ENCODE measurements at regions not wholly inside any gene's neighbourhood (a gene's known extent, or its start where the extent isn't known, plus 50 kb on each side); places are given as distances from the start of the nearest gene placed in this dataset.
"Not testable (repeated sequence)": the region's sequence is repeated elsewhere in the genome, so short reads cannot be mapped to it uniquely, and the experiment has no call there.

DNA sequence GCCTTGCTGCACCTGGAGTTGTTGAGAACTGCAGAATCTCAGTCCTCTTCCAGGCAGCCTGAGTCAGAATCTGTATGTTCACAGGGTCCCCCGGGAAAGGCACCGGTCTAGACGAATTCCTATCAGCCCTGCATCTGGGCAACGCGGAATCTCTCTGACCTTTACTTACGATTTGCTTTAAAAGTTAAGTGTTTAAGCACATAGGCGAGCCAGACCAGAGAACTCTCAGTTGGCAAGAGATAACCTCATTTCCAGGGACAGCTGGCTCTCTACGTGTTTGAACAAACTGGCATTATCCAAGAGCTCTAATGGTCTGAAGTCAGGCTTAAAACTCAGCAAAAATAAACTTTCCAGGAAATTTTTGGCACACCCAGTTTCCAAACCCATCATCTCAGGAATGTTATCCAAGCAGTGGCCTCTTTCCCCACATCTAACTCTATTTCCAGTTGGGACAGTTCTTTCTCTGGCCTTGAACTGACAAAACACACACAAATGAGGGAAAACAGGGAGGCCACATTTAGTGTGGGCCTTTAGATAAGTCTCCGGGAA is 53.4 kb downstream of the HES1 start:
- DNase-seq (ENCODE audit: low read depth in 2 of 2, low spot score in 1 of 2), result no peak

DNA sequence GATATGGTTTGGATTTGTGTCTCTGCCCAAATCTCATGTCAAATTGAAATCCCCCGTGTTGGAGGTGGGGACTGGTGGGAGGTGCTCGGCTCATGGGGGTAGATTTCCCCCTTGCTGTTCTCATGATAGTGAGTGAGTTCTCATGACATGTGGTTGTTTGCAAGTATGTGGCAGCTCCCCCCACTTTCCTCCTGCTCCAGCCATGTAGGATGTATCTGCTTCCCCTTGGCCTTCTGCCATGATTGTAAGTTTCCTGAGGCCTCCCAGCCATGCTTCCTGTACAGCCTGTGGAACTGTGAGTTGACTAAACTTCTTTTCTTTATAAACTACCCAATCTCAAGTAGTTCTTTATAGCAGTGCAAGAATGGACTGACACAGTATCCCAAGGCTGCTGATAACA is 55.9 kb downstream of the HES1 start:
- DNase-seq (ENCODE audit: low read depth in 2 of 2, low spot score in 1 of 2), result not testable (repeated sequence)

DNA sequence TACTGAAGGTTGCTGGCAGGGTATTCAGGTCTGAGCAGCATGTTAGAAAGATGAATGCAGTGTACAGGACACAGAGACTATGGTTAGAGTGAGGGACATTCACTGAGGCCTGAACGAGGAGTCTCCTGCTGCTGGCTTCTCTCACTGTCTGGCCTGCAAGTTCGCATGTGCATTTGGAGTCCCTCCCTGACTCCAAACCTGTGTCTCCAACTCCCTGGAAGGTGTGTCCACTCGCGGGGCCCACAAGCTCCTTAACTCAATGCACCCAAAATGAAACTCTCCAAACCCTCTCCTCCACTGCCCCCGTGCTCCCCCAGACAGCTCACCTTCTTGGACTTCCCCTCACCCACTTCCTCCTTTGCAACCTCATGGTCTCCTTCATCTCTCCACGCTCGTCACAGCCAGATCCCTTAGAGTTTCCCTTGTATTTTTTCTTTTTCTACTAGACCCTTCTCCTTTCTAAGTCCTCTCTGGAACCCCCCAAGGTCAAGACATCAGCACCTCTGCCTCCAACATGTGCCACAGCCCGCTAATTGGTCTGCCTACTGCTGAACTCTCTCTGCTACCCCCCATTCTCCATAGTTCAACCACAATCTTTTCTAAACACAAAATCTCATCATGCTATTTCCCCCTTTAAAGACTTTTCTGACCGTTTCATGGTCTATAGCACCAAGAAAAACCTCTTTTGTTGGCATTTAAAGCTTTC is 58.3 kb downstream of the HES1 start:
- no peak for DNase-seq (ENCODE audit: low read depth in 2 of 2, low spot score in 1 of 2)

DNA sequence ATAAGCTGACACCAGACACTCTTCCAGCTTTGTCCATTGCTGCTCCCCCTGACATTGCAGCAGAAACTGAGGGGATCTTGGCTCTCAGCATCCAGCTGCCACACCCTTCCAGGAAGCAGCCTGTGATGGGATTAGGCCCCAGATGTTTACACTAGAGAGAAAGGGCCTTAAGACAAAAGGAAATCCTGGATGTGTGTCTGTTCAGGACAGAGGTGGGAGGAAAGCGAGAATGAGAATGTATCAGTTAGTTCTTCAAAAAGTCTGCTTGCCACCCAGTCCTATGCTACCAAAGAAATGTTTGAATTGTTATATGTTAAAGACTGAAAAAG is 58.8 kb downstream of the HES1 start:
- no peak for DNase-seq (ENCODE audit: low read depth in 2 of 2, low spot score in 1 of 2)

DNA sequence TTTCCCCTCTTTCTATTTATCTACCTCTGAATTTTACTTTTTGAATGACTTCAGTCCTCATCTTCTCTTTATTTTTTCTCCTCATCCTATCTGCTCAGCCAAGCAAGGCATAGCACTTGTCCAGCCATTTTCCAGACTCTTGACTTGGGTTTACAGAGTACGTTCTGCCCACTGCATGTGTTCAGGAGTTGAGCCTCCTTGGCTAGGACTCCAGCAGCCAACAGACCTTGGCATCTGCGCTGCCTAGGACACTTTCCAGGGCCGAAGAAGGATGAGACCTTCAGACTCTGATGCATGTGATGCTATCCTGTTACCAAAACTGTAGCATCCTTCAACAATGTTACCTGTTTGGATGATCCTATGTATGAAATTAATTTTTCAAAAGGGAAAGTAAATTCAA is 59.7 kb downstream of the HES1 start:
- DNase-seq (ENCODE audit: low read depth in 2 of 2, low spot score in 1 of 2), result no peak

DNA sequence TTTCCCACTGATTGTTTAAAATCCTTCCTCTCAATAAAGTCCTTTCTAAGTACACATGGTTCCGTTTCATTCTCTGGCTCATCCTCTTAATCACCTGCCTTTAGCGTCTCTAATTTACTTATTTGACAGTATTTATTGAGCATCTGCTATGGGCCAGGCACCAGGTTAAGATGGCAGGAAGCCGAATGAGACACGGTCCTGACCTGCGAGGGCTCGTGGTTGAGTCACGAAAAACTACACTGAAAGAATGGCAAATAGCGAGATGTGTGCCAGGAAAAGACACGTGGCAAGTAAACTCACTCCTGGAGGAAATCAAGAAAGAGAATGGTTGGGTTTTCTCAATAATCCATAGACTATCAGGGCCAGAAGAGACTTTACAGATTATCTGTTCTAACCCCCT is 60.9 kb downstream of the HES1 start:
- DNase-seq (ENCODE audit: low read depth in 2 of 2, low spot score in 1 of 2), result no peak

DNA sequence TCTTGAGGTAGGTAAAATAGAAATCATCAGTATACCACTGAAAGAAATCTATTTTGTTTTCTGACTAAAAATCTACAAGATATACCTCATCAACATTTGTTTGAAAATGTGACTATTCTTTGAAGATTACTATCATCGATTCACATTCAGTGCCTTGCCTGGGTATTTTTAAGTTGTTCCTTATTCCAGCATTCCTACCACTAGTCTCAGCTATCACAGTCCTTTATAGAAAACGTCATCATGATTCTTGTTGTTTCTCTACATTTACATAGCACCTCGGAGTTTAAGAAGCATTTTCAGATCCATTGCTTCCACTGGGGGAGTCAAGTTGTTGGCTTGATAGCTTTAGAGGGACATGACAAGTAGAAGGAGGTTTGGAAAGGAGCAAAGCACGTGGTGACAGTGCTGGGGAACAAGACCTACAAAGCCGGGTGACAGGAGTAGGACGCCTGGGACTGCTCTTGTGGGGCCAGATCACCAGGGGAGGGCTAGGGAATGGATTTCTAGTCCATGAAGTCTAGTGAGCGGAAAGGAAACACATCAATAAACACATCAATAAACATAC is 61.5 kb downstream of the HES1 start:
- no peak for DNase-seq (ENCODE audit: low read depth in 2 of 2, low spot score in 1 of 2)

DNA sequence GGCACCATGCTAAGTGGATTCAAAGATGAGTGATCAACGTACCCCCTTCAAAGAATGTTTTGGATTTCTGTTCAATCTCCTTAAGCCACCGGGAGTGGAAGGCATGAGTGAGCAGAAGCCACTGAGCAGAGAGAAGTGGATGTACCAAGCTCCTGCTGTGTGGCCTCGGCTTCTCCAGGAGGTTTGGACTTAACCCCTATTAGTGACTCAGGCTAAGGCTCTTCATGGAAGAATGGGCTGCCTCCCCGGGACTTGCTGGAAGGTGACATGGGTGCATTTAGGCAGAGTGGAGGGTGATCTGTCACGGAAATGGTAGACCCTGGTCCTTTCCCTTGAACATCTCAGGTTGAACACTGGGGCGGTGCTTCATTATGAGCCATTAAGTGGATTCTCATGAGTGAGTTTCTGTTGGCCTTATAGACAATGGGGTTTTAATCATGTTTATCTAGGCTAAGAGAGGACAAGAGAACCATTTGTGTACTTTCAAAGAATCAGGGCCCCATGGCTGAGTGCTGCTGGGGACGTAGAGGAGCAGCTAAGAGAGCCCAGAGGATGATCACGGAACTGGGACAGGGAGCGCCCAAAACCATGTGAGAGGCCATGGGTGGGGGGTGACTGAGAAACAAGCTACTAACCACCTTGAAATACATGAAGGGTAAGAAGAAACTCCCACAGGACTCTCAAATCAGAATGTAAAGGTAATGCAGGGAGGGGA is 62.2 kb downstream of the HES1 start:
- no peak for DNase-seq (ENCODE audit: low read depth in 2 of 2, low spot score in 1 of 2)

DNA sequence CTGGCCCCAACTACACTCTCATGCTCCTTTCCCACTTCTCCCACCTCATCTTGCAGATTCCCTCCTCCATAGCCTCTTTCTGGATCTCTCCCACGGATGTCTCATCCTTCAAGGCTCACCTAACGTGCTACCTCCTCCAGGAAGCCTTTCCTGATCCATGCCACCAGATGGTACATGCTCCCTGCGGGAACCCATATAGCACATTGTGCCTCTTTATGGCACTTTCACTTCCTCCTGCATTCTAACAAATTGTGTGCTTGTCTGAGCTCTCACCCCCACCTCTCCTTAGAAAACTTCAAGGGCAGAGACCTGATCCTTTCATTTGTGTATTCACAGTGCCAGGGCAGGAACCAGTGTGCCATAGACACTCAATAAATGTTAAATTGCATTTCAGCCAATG is 63.0 kb downstream of the HES1 start:
- no peak for DNase-seq (ENCODE audit: low read depth in 2 of 2, low spot score in 1 of 2)

DNA sequence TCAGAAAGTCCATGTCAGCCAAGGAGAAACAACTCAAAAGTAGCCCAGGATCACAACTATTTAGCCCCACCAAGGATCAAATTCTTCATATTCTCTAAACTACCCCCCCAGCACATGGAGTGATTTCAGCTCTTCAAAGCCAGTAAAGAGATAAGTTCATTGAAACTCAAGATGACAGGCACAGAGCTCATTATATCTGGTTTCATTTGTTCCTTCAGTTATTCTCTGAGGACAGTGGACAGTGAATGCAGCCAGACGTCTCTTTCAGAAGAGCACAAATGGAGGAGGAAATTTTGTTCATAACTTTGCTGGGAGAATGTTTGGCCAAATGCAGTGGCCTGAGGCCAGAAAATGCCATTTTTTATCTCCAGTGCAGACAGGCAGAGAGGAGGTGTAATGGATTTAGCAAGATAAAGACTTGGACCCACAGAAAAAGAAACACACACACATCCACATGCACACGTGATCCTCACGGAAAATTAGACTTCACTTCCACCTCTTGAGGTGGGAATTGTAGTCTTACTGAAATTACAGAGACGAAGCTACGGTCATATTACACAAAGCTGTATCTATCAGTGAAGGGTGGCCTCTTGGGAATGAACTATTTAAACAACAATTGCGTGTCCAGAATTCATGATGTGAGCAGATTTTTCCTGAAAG is 64.6 kb downstream of the HES1 start:
- no peak for DNase-seq (ENCODE audit: low read depth in 2 of 2, low spot score in 1 of 2)

DNA sequence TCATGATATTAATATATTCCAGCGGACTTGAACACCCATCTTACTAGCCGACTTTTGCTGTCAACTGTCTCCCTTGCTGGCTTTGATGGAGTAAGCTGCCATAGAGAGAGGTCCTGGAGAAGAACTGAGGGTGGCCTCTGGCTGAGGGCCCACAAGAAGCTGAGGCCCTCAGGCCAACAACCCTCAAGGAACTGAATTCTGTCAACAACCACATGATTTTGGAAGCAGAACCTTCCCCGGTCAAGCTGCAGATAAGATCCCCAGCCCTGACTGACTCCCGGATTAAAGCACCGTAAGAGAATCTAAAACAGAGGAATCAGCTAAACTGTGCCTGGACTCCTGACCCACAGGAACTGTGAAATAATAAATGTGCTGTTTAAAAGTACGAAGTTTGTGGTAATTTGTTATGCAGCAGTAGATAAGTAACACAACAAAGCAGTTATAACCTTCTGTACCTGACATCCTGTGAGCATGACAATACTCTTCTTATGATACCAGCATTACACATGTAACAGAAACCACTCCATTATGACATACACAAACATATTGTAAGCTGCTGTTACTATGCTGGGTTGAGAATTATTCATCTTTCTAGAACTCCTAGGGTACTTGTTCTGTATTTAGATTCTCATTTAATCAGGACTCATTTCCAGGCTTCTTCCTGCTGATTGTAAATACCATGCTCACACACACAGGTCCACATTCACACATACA is 66.2 kb downstream of the HES1 start:
- no peak for DNase-seq (ENCODE audit: low read depth in 2 of 2, low spot score in 1 of 2)

DNA sequence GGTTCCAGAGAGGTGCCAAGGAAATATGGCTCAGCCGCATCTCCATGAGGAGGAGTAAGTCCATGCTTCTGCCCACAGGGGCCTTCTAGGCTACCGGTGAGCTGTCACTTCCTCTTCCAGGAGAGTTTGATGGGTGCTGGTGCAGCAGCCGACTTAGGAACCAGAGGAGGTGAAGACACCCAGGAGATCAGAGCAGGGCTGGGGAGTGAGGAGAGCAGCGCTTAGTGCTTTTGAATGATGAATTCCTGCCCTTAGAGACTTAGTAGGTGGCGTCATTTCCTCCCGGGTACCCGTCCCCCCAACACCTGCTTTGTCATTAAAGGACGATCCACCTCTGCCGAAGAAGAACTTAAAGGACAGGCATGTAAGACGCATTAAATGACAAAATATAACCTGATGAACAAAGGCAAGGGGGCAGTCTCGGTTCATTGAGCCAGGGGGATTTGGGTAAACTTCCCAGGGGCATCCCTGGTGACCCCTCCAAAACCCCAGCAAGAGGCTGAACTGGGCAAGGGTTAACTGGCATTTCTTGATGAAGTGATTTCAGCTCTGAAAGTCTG is 67.6 kb downstream of the HES1 start:
- no peak for DNase-seq (ENCODE audit: low read depth in 2 of 2, low spot score in 1 of 2)

DNA sequence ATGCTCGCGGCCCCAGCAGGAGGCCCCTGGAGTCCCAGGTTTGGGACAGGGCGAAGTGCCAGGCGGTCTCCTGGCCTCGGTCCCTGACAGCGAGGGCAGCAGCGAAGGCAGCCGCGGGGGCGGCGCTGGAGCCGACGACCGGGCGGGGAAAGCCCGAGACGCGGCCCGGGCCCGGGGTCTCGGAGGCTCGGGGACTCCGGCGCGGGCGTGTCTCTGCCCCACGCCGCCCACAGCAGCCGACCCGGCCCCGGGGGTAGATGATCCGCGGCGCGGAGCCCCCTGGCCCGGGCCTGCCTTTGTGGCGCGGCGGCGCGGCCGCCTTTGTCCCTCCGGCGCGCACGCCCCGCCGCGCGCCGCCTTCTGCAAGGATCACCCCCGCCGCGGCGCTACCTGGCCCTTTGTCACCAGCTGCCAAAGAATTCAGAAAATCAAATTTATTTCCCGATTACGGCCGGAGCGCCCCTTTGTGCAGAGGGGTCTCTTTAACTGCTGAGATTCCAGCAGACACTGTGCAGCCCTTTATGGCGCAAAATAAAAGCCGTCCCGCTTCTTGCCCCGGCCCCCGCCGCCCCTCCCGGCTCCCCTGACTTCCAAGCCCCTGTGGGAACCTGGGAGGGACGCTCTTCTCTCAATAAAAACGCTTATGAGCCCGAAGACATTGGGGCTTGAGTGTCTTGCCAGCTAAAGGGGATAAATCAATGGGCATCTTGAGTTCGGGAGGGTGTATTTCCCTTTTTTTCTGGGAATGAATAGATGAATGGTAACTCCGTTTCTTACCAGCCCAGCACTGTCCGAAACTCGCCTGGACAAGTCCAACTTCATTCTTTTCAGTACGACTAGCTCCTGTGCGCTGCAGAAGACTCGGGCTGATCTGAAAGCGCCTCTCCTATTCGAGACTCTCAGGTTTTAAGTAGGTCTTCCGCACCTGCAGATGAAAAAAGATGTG is 68.4 kb downstream of the HES1 start:
- no peak for DNase-seq (ENCODE audit: low read depth in 2 of 2, low spot score in 1 of 2)

DNA sequence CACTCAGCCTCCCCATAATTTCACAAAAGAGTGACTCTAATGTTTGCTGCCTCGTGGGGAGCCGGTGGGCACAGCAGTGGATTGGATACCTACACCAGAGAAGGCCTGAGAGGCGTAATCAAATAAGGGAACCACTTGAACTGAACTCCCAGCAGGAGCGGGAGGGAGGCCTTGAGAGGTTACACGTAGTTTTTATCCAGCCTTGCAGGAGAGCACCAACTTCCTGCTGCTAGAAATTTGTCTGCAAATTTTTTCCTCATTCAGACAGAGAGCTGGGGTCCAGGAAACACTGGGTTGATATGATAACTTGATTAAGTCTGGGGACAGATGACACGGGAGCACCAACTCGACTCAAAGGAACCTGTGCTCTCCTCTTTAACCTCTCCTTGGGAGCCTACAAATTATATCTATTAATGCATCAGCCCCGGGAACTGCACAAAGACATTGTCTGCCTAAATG is 69.8 kb downstream of the HES1 start:
- no peak for DNase-seq (ENCODE audit: low read depth in 2 of 2, low spot score in 1 of 2)

DNA sequence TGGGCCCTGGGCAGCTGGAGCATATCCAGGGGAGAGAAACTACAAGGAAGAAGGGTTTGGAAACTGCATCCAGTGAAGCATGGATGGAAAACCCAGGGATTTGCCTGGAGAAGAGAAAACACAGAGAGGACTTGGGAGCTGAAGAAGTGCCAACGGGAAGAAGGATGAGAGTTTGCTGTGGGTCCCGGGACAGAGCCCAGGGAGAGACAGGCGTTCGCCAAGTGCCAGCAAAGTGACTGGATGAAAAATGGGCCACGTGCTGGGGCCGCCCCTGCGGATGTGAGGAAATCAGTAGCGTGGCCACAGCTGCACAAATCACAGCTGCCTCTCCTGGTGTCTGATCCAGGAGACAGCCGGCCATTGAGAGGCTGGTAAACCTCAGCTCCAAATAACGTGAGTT is 70.4 kb downstream of the HES1 start:
- DNase-seq (ENCODE audit: low read depth in 2 of 2, low spot score in 1 of 2), result no peak

DNA sequence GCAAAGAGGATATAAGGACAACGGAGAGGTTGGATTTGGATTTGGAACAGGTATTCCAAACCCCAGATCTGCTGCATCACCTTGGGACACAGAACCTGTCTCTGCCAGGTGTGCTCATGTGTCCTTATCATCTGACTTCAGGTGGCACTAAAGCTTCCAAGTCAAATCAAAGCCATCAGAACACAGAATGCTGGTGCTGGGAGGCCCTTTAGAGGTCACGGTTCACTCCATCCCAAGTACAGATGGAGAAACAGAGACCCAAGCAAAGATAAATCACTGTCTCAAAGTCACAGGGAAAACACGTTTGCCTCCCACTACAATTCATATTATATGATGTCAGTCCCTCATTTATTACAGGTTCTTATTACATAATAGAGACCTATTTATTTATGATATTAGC is 72.8 kb downstream of the HES1 start:
- DNase-seq (ENCODE audit: low read depth in 2 of 2, low spot score in 1 of 2), result no peak

DNA sequence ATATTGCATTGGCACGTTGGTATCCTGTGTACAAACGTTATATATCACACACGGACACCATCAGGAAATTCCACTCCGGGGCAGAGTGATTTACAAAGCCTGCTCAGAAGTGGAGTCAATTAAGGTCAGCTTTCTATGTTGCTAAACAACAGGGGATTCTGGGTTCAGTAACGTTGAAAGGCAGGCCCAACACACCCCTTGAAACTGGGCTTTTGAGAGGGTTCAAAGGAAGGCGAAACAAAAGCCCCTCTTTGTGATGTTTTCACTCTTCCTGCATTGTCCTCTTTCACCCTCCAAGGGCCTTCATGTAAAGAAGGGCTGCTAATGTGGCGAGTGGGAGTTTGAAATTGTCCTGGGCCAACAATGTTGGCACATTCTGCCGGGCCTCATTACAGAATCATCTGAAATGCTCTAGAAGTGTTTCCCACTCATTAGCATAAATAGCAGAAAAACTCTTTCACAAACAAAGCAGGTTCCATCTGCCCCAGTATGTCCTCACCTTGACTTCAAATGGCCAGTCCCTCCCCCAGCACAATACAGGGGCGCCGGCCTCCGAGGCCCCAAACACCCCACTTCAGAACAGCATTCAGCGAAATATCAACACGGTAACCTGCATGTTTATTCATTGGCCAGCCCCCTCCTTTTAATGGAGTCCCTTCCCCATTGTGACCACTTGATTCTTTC is 76.4 kb downstream of the HES1 start:
- no peak for DNase-seq (ENCODE audit: low read depth in 2 of 2, low spot score in 1 of 2)

DNA sequence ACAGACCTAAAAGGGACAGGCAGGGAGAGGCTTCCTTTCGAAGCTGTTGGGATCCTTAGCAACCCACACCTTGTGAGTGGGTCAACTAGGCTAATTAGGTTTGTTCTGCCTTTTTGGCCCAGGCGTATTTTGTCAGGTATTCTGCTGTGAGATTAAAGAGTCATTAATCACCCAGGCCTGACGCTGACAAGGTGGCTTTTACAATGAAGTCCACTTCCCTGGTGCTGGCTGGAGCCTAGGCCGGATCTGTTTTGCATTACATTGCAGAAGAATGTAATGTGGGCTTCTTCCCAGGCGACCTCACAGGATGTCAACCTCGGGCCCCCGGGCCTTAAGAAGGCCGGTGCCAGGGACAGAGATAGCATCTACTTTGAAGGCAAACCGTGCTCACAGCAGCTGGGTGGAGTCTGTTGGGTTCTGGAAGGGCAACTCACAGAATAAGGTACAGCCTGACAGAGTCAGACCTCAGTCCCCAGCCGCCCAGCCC is 76.9 kb downstream of the HES1 start:
- no peak for DNase-seq (ENCODE audit: low read depth in 2 of 2, low spot score in 1 of 2)

DNA sequence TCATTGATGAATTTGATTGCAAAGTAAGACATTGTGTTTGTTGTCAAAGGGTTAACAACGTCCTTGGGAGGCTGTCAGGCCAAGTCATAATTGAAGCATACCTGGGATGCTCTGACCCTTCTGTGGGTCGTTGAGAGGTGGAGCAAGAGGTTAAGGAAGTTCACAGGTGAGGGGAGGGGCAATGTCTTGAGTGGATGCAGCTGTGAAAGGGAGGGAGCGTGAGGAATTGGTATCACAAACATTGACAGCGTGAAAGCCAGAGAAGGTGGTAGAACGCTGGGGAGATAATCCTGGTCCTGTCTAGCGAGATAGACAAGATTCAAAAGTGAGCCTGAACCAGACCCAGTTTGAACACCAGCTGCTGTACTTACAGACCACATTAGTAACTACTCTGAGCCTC is 79.4 kb downstream of the HES1 start:
- DNase-seq (ENCODE audit: low read depth in 2 of 2, low spot score in 1 of 2), result no peak
